Activated CD4-positive, alpha-beta memory T cell treated with anti-CD3 and anti-CD28 coated beads for 36 hours (primary cell): ENCODE measurements at regions not wholly inside any gene's neighbourhood (a gene's known extent, or its start where the extent isn't known, plus 50 kb on each side); places are given as distances from the start of the nearest gene placed in this dataset.
"Not testable (repeated sequence)": the region's sequence is repeated elsewhere in the genome, so short reads cannot be mapped to it uniquely, and the experiment has no call there.

ENCODE experiments used
- CTCF ChIA-PET: fragments of 350-600 bp; sonication (Branson Sonifier 250); formaldehyde crosslinking; loops from one replicate; lab custom pipeline; 2021; ENCODE audit warnings: antibody characterized with exemption, inconsistent platforms; lab: Charles Lee
- POLR2A ChIA-PET: fragments of 350-600 bp; sonication (Branson Sonifier 250); formaldehyde crosslinking; loops from one replicate; lab custom pipeline; 2021; ENCODE audit warnings: antibody characterized with exemption; lab: Charles Lee
- DNase-seq: peaks from one replicate; pipeline ENCODE4 v3.0.0-alpha.2; 2020
- H3K27ac Mint-ChIP-seq: one replicate; pipeline ENCODE4 v1.8.0; 2021; ENCODE audit warnings: mixed read lengths
- H3K27me3 Mint-ChIP-seq: one replicate; pipeline ENCODE4 v1.8.0; 2021; ENCODE audit warnings: mixed read lengths
- H3K36me3 Mint-ChIP-seq: one replicate; pipeline ENCODE4 v1.8.0; 2021; ENCODE audit warnings: mixed read lengths
- H3K4me1 Mint-ChIP-seq: one replicate; pipeline ENCODE4 v1.8.0; 2021; ENCODE audit warnings: low read depth, mixed read lengths
- H3K4me3 Mint-ChIP-seq: one replicate; pipeline ENCODE4 v1.8.0; 2021; ENCODE audit warnings: mild to moderate bottlenecking, mixed read lengths
- H3K9me3 Mint-ChIP-seq: one replicate; pipeline ENCODE4 v1.8.0; 2021; ENCODE audit warnings: mixed read lengths
- intact Hi-C: fragments of 100-400 bp; cut with micrococcal nuclease; formaldehyde crosslinking; loops from one replicate; pipeline ENCODE4 v1.15.1; 2023

GRCh38 chr2:183799761-183800160 is 675.5 kb downstream of the NUP35 start:
- peaks cover 22% of the 10 kb centered on the region for H3K9me3 Mint-ChIP-seq

GRCh38 chr2:183803596-183803995 is 679.4 kb downstream of the NUP35 start:
- POLR2A ChIA-PET = no interaction called here
- intact Hi-C loops = no loop called here
- CTCF ChIA-PET = no interaction called here
- no peak for DNase-seq
- Mint-ChIP-seq H3K9me3 (peaks cover 13% of the 10 kb centered on the region), H3K27me3 (no peaks in the 10 kb centered on the region), H3K36me3 (no peaks in the 10 kb centered on the region), H3K4me1 (no peaks in the 10 kb centered on the region), H3K27ac (no peak overlapping the region), H3K4me3 (no peak overlapping the region)

More at GRCh38 chr2:183799761-183800160, 675.5 kb downstream of the NUP35 start:
- no peaks in the 10 kb centered on the region for H3K27me3 Mint-ChIP-seq
- H3K4me3 Mint-ChIP-seq = no peak overlapping the region
- H3K4me1 Mint-ChIP-seq = no peaks in the 10 kb centered on the region
- intact Hi-C loops = no loop called here
- no peak for DNase-seq
- CTCF ChIA-PET = no interaction called here
- H3K36me3 Mint-ChIP-seq = no peaks in the 10 kb centered on the region
- no peak overlapping the region for H3K27ac Mint-ChIP-seq
- POLR2A ChIA-PET = no interaction called here

- Mint-ChIP-seq H3K27me3 (no peaks in the 10 kb centered on the region), H3K36me3 (no peaks in the 10 kb centered on the region), H3K27ac (no peak overlapping the region), H3K9me3 (peaks cover 7% of the 10 kb centered on the region), H3K4me3 (no peak overlapping the region), H3K4me1 (no peaks in the 10 kb centered on the region)
- CTCF ChIA-PET = no interaction called here
- no peak for DNase-seq
- POLR2A ChIA-PET = no interaction called here
- intact Hi-C loops = no loop called here
These were observed 683.6 kb downstream of the NUP35 start for GRCh38 chr2:183807870-183808269.

GRCh38 chr2:183809404-183809803 is 685.2 kb downstream of the NUP35 start:
- no peak overlapping the region for H3K4me3 Mint-ChIP-seq
- ChIA-PET CTCF (no interaction called here), POLR2A (no interaction called here)
- no peak overlapping the region for H3K27ac Mint-ChIP-seq
- H3K4me1 Mint-ChIP-seq = no peaks in the 10 kb centered on the region
- DNase-seq = no peak
- no peaks in the 10 kb centered on the region for H3K27me3 Mint-ChIP-seq
- H3K9me3 Mint-ChIP-seq = peaks cover 2% of the 10 kb centered on the region
- H3K36me3 Mint-ChIP-seq = no peaks in the 10 kb centered on the region
- intact Hi-C loops = no loop called here

GRCh38 chr2:183811281-183811680 is 687.0 kb downstream of the NUP35 start:
- H3K9me3 Mint-ChIP-seq = peaks cover 5% of the 10 kb centered on the region
- no peak overlapping the region for H3K27ac Mint-ChIP-seq
- no peak for DNase-seq
- H3K4me1 Mint-ChIP-seq = no peaks in the 10 kb centered on the region
- intact Hi-C loops = no loop called here
- no peaks in the 10 kb centered on the region for H3K36me3 Mint-ChIP-seq
- H3K4me3 Mint-ChIP-seq = no peak overlapping the region
- no peaks in the 10 kb centered on the region for H3K27me3 Mint-ChIP-seq
- CTCF ChIA-PET = no interaction called here
- POLR2A ChIA-PET = no interaction called here

GRCh38 chr2:183812091-183812490 is 687.8 kb downstream of the NUP35 start:
- CTCF ChIA-PET = no interaction called here
- H3K9me3 Mint-ChIP-seq = peaks cover 6% of the 10 kb centered on the region
- H3K4me3 Mint-ChIP-seq = no peak overlapping the region
- intact Hi-C loops = no loop called here
- no peak for DNase-seq
- H3K4me1 Mint-ChIP-seq = no peaks in the 10 kb centered on the region
- no peaks in the 10 kb centered on the region for H3K36me3 Mint-ChIP-seq
- no peaks in the 10 kb centered on the region for H3K27me3 Mint-ChIP-seq
- POLR2A ChIA-PET = no interaction called here
- no peak overlapping the region for H3K27ac Mint-ChIP-seq

GRCh38 chr2:183825710-183826109 is 701.5 kb downstream of the NUP35 start:
- no peak for DNase-seq
- peaks cover 30% of the 10 kb centered on the region for H3K9me3 Mint-ChIP-seq
- no peaks in the 10 kb centered on the region for H3K27me3 Mint-ChIP-seq
- no peak overlapping the region for H3K4me3 Mint-ChIP-seq
- no peaks in the 10 kb centered on the region for H3K4me1 Mint-ChIP-seq
- no peak overlapping the region for H3K27ac Mint-ChIP-seq
- ChIA-PET POLR2A (no interaction called here), CTCF (no interaction called here)
- intact Hi-C loops = no loop called here
- H3K36me3 Mint-ChIP-seq = no peaks in the 10 kb centered on the region

GRCh38 chr2:183829931-183830330 is 705.7 kb downstream of the NUP35 start:
- H3K4me3 Mint-ChIP-seq = no peak overlapping the region
- DNase-seq = no peak

GRCh38 chr2:183837157-183837556 is 712.9 kb downstream of the NUP35 start:
- intact Hi-C loops = no loop called here
- ChIA-PET POLR2A (no interaction called here), CTCF (no interaction called here)
- Mint-ChIP-seq H3K4me3 (no peak overlapping the region), H3K27ac (no peak overlapping the region), H3K4me1 (no peaks in the 10 kb centered on the region), H3K9me3 (peaks cover 3% of the 10 kb centered on the region), H3K36me3 (no peaks in the 10 kb centered on the region), H3K27me3 (no peaks in the 10 kb centered on the region)
- DNase-seq = no peak

More at GRCh38 chr2:183829931-183830330, 705.7 kb downstream of the NUP35 start:
- no peak overlapping the region for H3K27ac Mint-ChIP-seq
- CTCF ChIA-PET = no interaction called here
- intact Hi-C loops = no loop called here
- POLR2A ChIA-PET = no interaction called here
- no peaks in the 10 kb centered on the region for H3K36me3 Mint-ChIP-seq
- H3K27me3 Mint-ChIP-seq = no peaks in the 10 kb centered on the region
- H3K4me1 Mint-ChIP-seq = no peaks in the 10 kb centered on the region
- H3K9me3 Mint-ChIP-seq = peaks cover 17% of the 10 kb centered on the region

- ChIA-PET POLR2A (interaction anchor here (0.5 kb wide), 1 partner anchor 1268 kb away, joined by 4 read pairs; no protein-coding TSS in a partner anchor), CTCF (no interaction called here)
- no peaks in the 10 kb centered on the region for H3K4me1 Mint-ChIP-seq
- DNase-seq = no peak
- no peak overlapping the region for H3K4me3 Mint-ChIP-seq
- no peaks in the 10 kb centered on the region for H3K36me3 Mint-ChIP-seq
- no peak overlapping the region for H3K27ac Mint-ChIP-seq
- peaks cover 3% of the 10 kb centered on the region for H3K9me3 Mint-ChIP-seq
- H3K27me3 Mint-ChIP-seq = no peaks in the 10 kb centered on the region
- intact Hi-C loops = no loop called here
These were observed 714.1 kb downstream of the NUP35 start for GRCh38 chr2:183838295-183838694.

GRCh38 chr2:183840061-183840584 is 715.9 kb downstream of the NUP35 start:
- H3K4me3 Mint-ChIP-seq = no peak overlapping the region
- no peaks in the 10 kb centered on the region for H3K36me3 Mint-ChIP-seq
- no peak for DNase-seq
- ChIA-PET CTCF (no interaction called here), POLR2A (no interaction called here)
- no peak overlapping the region for H3K27ac Mint-ChIP-seq
- intact Hi-C loops = no loop called here
- no peaks in the 10 kb centered on the region for H3K27me3 Mint-ChIP-seq
- peaks cover 3% of the 10 kb centered on the region for H3K9me3 Mint-ChIP-seq
- H3K4me1 Mint-ChIP-seq = no peaks in the 10 kb centered on the region

GRCh38 chr2:183849826-183850225 is 725.6 kb downstream of the NUP35 start:
- H3K9me3 Mint-ChIP-seq = peaks cover 25% of the 10 kb centered on the region
- H3K27me3 Mint-ChIP-seq, DNase-seq, intact Hi-C loops, H3K4me3 Mint-ChIP-seq, H3K36me3 Mint-ChIP-seq, CTCF ChIA-PET, H3K27ac Mint-ChIP-seq, POLR2A ChIA-PET, H3K4me1 Mint-ChIP-seq: not testable (repeated sequence)

GRCh38 chr2:183859129-183859528 is 734.9 kb downstream of the NUP35 start:
- CTCF ChIA-PET = no interaction called here

More at GRCh38 chr2:183859129-183859528, 734.9 kb downstream of the NUP35 start:
- H3K36me3 Mint-ChIP-seq = no peaks in the 10 kb centered on the region
- H3K27ac Mint-ChIP-seq = no peak overlapping the region
- H3K9me3 Mint-ChIP-seq = peaks cover 19% of the 10 kb centered on the region
- H3K4me1 Mint-ChIP-seq = no peaks in the 10 kb centered on the region
- H3K27me3 Mint-ChIP-seq = no peaks in the 10 kb centered on the region
- DNase-seq = no peak
- intact Hi-C loops = no loop called here
- POLR2A ChIA-PET = no interaction called here
- H3K4me3 Mint-ChIP-seq = no peak overlapping the region
